Stimulated activated CD4-positive, alpha-beta T cell treated with anti-CD3 and anti-CD28 coated beads, Interleukin-15, amount 100 ng/mL, for 1 hour (primary cell): ENCODE measurements at regions not wholly inside any gene's neighbourhood (a gene's known extent, or its start where the extent isn't known, plus 50 kb on each side); places are given as distances from the start of the nearest gene placed in this dataset.

Experiments used
- DNase-seq, 2 donors: peaks; one replicate each; pipeline ENCODE4 v3.0.0-alpha.2; 2020; ENCODE audit warnings: low read depth in 1 of 2, low spot score in 1 of 2

GRCh38 chr2:120580709-120581108 lies 155.0 kb upstream of the GLI2 start:
- DNase-seq, result no peak

DNA sequence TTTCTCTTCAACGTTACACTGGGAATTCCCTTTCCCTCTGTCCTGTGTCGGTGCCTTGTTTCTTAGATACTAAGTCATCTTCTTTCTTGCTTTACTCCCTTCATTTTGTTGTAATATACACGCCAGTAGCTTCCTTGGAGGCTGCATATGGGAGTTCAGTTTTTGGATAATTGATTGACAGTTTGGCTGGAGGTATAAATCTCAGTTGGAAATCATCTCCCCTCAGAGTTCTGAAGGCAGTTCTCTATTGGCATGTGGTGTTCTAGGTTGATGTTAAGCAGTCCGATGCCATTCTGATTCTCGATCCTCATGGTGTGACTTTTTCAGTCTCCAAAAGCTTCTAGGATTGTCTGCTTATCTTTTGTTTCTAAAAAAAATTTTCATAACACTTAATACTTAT lies 152.5 kb upstream of the GLI2 start:
- DNase-seq, result no peak

GRCh38 chr2:120583851-120584570 lies 151.7 kb upstream of the GLI2 start:
- no peak for DNase-seq

DNA sequence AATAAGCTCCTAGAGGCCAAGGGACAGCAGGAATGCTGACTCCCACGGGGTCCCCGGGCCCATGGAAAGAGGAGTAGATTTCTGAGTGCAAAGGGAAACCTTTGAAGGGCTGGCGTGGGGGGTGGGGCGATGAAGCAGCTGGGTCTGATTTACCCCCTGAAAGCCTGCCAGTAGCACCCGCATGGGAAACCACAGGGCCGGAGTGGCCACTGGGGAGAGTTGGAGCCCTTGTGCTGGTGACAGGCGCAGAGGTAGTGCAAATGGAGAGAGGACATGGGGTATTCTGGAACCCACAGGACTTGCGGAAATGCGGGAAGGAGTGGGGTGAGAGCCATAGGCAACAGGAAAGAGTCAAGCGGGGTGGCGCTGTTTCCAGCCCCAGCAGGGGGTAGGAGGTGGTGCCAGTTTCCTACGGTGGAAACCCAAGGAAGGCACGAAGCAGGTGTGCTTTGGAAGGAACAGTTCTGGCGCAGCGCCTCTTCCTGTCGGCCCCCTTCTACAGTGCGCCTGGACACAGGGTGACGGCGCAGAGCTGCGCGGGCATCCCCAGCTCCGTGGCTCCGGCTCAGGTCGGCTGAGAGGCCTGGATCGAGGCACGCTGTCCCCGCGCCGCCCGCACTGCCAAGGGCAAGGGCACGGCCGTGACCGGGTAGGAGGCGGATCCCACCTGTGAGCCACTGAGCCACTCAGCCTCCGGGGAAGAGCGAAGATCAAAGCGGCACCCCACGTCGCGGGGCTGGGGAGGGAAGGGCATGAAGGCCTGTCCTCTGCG lies 149.0 kb upstream of the GLI2 start:
- DNase-seq, result no peak

- DNase-seq, result no peak
These were observed 148.2 kb upstream of the GLI2 start for GRCh38 chr2:120587279-120587996.

DNA sequence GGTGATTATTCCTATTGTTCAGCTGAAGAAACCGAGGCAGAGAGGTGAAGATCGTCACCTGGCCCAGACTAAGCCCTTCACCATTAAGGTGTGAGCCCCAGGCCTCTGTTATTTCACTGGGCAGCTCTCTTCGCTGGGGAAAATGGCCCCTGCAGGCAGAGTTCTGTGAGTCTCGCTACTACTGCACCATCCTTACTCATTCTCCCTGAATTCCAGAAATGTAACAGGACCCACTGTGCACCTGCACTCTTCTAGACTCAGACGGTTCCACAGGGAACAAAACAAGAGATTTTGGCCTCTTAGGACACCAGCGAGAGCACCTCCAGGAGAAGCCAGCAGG lies 147.7 kb upstream of the GLI2 start:
- DNase-seq, result no peak

GRCh38 chr2:120589771-120590608 lies 145.7 kb upstream of the GLI2 start:
- DNase-seq, result no peak

GRCh38 chr2:120590841-120591240 lies 144.8 kb upstream of the GLI2 start:
- DNase-seq, result no peak

DNA sequence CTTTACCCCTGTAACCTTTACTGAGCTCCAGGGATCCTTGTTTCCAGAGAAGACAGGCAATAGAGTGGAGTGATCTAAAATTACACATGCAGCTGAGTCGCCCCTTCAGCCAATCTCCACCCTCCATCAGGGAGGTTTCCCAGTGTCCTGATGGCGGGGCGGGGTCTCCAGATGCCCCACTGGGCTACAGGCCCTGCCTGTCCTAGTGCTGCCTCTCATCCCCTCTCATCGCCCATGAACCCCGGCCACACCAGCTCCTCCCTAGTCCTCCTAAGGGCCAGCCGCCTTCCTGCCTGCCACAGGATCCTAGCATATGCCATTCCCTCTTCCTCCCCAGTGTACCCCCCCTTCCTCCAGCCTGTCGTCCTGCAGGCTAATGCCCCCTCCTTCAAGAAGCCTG lies 144.1 kb upstream of the GLI2 start:
- no peak for DNase-seq

GRCh38 chr2:120592084-120592483 lies 143.6 kb upstream of the GLI2 start:
- DNase-seq, result no peak

- DNase-seq, result no peak
These were observed 141.6 kb upstream of the GLI2 start for GRCh38 chr2:120593921-120594686.

GRCh38 chr2:120594856-120595685 lies 140.6 kb upstream of the GLI2 start:
- no peak for DNase-seq

- no peak for DNase-seq
These were observed 139.9 kb upstream of the GLI2 start for GRCh38 chr2:120595739-120596138.

DNA sequence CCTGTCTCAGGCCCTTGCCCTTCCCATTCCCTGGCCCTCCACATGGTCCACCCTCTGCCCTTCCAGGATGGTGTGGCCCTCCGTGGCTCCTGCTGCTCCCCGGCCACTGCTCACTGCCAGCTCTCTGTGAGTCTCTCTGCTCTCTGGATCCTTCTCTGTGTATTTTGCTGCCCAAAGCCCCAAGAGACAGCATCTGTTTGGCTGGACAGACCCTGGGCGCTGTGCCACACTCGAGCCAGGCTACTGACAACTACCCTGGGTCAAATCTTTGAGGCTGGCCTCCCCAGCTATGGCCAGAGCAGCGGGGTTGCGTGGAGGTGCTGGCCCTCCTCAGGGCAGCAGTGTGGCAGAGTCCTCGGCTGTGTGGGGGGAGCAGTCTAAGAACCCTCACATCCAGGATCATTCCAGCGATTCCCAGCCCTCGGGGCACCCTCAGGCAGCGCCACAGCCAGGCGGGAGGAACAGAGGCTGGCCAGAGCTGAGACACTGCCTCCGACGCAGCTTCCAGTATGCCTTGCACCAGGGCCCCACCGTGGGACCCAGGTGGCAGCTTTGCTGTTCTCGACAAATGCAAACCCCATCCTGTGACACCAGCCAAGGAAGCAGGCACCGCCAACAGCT lies 139.4 kb upstream of the GLI2 start:
- DNase-seq, result no peak

DNA sequence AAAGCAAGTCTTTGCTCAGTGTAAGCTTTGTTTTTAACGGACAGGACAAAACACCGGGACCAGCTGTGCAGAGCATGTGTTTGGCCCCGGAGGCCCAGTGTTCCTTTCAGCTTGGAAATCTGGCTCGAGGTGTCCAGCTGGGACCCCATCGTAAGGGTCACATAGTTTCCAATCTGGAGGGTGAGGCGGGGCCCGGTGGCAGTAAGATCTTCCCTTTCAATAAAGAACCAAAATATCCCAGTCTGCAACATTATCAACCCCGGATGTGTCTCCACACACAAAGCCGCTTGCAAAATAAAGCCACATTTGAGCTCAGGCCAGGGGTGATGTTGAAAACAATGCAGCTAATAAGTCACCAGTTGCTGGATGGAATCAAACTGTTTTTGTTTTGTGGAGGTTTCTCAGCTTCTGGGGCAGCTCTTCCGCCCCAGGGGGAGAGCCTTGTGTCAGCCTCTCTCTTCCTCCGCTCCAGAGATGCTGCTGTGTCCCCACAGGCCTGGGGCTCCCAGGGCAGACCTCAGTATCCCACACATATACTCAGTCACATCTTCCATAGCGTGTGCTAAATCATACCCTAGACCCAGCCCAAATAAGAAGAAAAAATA lies 138.6 kb upstream of the GLI2 start:
- no peak for DNase-seq

DNA sequence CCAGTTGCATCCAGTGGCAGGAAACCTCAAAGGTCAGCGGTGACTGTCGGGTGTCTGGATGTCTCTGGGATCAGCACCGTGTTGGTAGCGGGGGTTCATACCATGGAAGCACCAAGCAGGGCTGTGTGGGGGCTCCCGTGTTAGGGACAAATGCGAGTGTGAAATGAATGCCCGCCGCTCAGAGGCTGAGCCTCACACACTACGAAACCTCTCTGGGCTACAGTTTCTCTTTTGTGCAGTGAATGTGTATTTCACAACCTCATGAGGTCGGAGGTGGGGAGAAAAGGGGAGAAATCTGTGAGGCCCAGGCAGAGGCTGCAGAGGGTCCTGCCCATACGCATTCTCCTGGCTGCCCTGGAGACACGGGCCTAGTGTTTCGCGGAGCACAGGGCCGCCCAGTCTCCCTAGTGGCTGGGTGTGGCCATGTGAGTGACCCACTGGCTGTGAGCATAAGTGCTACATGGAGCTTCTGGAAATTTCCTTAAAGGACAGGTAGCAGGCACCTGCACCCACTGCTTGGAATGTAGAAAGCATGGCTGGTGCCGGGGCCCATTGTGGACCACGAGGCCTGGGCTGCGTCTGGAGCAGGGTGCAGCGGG lies 138.0 kb upstream of the GLI2 start:
- no peak for DNase-seq

DNA sequence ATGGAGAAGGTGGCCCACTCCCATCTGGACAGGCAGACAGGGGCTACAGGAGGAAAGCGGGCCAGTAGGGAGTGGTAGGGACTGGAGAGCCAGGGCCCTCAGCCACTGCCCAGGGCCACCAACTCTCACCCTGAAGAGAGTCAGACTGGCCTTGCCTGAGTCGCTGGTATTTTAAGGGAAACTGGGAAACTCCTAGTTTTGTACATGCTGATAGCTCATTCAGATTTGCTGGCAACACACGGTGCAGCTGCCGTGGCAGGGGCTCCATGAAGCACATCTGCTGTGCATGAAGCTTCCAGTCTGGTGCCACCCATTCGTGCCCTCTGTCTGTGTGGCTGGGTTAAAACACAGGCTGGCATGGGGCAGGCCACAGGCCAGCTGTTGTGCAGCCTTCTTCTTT lies 137.3 kb upstream of the GLI2 start:
- DNase-seq, result no peak

DNA sequence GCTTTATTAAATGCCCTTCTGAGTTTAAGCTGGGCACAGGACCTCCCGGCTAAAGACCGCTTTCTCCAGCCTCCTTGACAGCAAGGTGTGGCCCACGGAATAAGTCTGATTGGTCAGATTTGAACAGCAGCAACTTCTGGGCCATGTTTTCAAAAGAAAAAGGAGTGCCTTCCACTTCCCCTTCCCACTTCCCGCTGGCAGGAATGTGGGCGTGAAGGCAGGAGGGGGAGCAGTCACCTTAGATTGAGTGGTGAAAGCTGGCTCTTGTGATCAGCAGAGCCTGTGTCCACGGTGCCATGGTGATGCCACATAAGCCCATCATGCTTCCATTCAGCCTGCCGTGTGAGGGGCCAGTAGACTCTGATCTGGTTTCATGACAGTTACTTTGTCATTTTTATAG lies 136.6 kb upstream of the GLI2 start:
- DNase-seq, result no peak
